Activated CD8-positive, alpha-beta T cell treated with anti-CD3 and anti-CD28 coated beads, Interleukin-2, amount 10 ng/mL, durations not matched to agents 7 days and 5 days (primary cell): ENCODE measurements at regions not wholly inside any gene's neighbourhood (a gene's known extent, or its start where the extent isn't known, plus 50 kb on each side); places are given as distances from the start of the nearest gene placed in this dataset.

Experiments
- ATAC-seq: fragments of 150-1000 bp; cut with Tn5 transposase; one replicate; pipeline ENCODE4 v1.10.0; 2021; ENCODE audit warnings: moderate library complexity
- CTCF ChIA-PET: fragments of 350-600 bp; sonication (Branson Sonifier 250); formaldehyde crosslinking; loops from one replicate; lab custom pipeline; 2021; ENCODE audit warnings: antibody characterized with exemption; lab: Charles Lee
- POLR2A ChIA-PET: fragments of 350-600 bp; sonication (Branson Sonifier 250); formaldehyde crosslinking; loops from one replicate; lab custom pipeline; 2021; ENCODE audit warnings: antibody characterized with exemption; lab: Charles Lee
- DNase-seq: peaks from one replicate; pipeline ENCODE4 v3.0.0-alpha.2; 2020
- H3K27ac Mint-ChIP-seq: one replicate; pipeline ENCODE4 v1.8.0; 2021; ENCODE audit warnings: mild to moderate bottlenecking, mixed read lengths
- H3K27me3 Mint-ChIP-seq: one replicate; pipeline ENCODE4 v1.8.0; 2021; ENCODE audit warnings: low read depth, mixed read lengths
- H3K36me3 Mint-ChIP-seq: one replicate; pipeline ENCODE4 v1.8.0; 2021; ENCODE audit warnings: low read depth, mixed read lengths
- H3K4me1 Mint-ChIP-seq: one replicate; pipeline ENCODE4 v1.8.0; 2021; ENCODE audit warnings: low read depth, mixed read lengths
- H3K4me3 Mint-ChIP-seq: one replicate; pipeline ENCODE4 v1.8.0; 2021; ENCODE audit warnings: mild to moderate bottlenecking, mixed read lengths
- H3K9me3 Mint-ChIP-seq: one replicate; pipeline ENCODE4 v1.8.0; 2022; ENCODE audit warnings: mixed read lengths; ENCODE audit not compliant: insufficient read depth

DNA sequence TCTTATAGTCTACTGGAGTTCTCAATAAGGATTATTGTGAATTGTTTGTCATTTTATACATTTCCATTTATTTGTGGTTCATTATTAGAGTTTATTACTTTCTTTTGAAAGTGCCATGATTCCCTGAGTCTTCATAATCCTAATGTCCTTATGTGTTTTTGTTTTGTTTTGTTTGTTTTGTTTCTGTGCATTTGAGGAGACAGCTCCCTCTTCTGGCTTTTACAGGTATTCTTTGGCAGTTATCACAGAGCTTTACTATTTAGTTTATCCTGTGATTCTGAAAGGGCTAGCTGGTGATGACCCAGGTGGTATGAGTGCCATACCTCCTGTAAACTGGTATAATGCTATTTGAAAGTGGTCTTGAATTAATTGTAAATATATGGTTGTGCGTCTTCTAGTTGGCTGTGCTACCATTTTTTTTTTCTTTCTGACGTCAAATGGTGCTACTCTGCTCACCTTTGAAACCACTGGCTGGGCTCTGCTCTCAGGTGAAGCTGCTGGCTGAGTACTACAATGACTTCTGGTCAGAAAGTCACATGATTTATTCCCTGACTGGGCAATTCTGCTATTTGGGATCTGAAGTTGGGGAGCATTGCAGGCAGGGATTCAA, 751.2 kb downstream of the JRKL start:
- DNase-seq (no peak), ATAC-seq (no peak)
- H3K27ac Mint-ChIP-seq: no peak overlapping the region
- H3K4me1 Mint-ChIP-seq: no peaks in the 10 kb centered on the region
- H3K36me3 Mint-ChIP-seq: no peaks in the 10 kb centered on the region
- H3K27me3 Mint-ChIP-seq: no peaks in the 10 kb centered on the region
- peaks cover 6% of the 10 kb centered on the region for H3K9me3 Mint-ChIP-seq
- ChIA-PET CTCF (interaction anchor here (1.0 kb wide), 1 partner anchor 676 kb away, joined by 3 read pairs; no protein-coding TSS in a partner anchor), POLR2A (no interaction called here)
- H3K4me3 Mint-ChIP-seq: no peak overlapping the region

- no peak for ATAC-seq
- H3K27me3 Mint-ChIP-seq: no peaks in the 10 kb centered on the region
- ChIA-PET CTCF (no interaction called here), POLR2A (no interaction called here)
- no peaks in the 10 kb centered on the region for H3K4me1 Mint-ChIP-seq
- no peak overlapping the region for H3K27ac Mint-ChIP-seq
- H3K4me3 Mint-ChIP-seq: no peak overlapping the region
- no peak for DNase-seq
- H3K36me3 Mint-ChIP-seq: no peaks in the 10 kb centered on the region
- peaks cover 10% of the 10 kb centered on the region for H3K9me3 Mint-ChIP-seq
These were observed 753.6 kb downstream of the JRKL start for GRCh38 chr11:97143463-97143862.

DNA sequence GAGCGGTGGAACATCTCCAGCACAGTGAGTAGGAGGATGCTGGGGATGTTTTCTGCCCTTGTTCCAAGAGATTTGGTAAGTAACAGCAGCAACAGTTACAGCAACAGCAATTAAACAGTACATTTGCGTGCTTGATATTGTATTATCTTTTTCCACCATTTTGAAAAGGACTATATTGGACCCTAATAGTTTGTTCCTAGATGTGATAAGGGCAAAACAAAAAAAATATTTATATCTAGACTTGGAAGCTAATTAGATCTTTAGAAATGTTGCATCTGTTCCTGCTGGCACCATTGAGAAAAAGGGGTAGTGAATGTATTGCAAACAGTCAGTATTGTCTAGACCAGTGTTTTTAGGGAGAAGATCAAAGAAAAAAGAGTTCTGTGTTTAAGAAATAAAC, 759.9 kb downstream of the JRKL start:
- no peaks in the 10 kb centered on the region for H3K27me3 Mint-ChIP-seq
- DNase-seq (no peak), ATAC-seq (no peak)
- no peaks in the 10 kb centered on the region for H3K36me3 Mint-ChIP-seq
- POLR2A ChIA-PET: no interaction called here
- no peaks in the 10 kb centered on the region for H3K4me1 Mint-ChIP-seq
- H3K27ac Mint-ChIP-seq: no peak overlapping the region
- CTCF ChIA-PET: no interaction called here
- no peak overlapping the region for H3K4me3 Mint-ChIP-seq
- H3K9me3 Mint-ChIP-seq: peaks cover 27% of the 10 kb centered on the region

DNA sequence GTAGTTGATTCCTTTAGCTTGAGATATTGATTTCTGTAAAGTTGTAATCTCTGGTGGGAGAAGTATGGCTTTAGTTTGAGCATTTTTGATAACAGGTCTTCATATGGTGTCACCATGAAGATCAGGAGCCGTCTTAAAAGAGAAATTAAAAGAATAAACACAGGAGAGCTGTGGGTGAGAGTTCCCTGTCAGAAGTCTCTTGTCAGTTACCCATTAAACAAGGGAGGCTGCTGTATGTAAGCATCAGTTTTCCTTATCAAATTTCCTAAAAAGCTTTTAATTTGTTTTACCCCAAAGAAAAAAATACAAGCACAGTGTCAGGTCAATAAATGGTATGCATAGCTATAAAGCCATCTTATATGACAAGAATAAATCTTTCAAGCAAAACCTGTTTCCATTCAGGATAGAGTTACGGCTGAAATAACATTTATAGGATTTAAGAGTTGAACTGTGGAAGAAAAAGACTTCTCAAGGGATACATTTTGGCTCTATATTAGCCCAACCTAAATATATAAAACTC, 767.5 kb downstream of the JRKL start:
- H3K27ac Mint-ChIP-seq: no peak overlapping the region
- H3K4me3 Mint-ChIP-seq: no peak overlapping the region
- CTCF ChIA-PET: no interaction called here
- POLR2A ChIA-PET: no interaction called here
- DNase-seq (no peak), ATAC-seq (no peak)
- no peaks in the 10 kb centered on the region for H3K36me3 Mint-ChIP-seq
- peaks cover 10% of the 10 kb centered on the region for H3K9me3 Mint-ChIP-seq
- no peaks in the 10 kb centered on the region for H3K27me3 Mint-ChIP-seq
- no peaks in the 10 kb centered on the region for H3K4me1 Mint-ChIP-seq

DNA sequence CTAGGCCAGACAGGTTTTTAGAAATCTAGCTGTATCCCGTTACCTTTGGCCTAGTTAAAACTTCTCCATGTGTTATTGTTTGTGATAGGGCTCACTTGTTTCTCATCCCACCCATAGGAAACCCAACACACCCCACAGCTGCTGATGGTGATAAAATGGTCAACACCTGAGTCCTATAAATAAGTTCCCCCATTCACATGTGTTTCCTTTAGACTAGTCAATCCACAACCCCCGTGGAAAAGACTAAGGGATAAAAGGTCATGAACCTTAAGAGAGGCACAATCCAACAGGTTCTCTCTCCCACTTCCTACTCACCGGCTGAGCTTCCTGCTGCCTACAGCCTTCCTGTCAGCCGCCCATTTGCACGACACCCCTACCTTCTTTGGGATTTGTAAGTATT, 768.4 kb downstream of the JRKL start:
- CTCF ChIA-PET: no interaction called here
- Mint-ChIP-seq H3K9me3 (peaks cover 6% of the 10 kb centered on the region), H3K4me1 (no peaks in the 10 kb centered on the region), H3K4me3 (no peak overlapping the region), H3K27me3 (no peaks in the 10 kb centered on the region), H3K36me3 (no peaks in the 10 kb centered on the region), H3K27ac (no peak overlapping the region)
- POLR2A ChIA-PET: no interaction called here
- DNase-seq (no peak), ATAC-seq (no peak)

DNA sequence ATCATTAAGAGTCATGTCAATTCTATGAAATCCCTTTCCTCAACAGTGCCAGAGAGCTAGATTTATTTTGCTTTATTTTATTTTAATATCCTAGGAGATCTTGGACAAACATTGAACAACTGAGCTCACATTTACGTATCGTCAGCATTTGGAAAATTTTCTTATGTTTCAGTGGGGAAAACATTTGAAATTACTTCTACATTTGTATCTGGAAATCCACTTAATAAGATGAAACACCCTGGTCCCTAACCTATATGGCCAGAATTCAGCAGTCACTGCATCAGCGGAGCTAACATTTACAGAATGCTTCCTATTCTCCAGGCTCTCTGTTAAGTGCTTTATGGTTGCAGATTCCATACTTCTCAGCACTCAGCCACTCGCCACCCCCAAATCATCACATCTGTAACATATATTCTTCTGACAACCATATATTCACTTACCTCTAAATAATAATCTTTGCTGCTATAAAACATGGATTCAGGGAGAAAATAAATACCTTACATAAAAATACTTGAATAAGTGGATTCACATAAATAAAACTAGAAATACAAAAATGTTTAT, 773.9 kb downstream of the JRKL start:
- no peaks in the 10 kb centered on the region for H3K27me3 Mint-ChIP-seq
- DNase-seq (no peak), ATAC-seq (no peak)
- no peaks in the 10 kb centered on the region for H3K36me3 Mint-ChIP-seq
- H3K9me3 Mint-ChIP-seq: no peaks in the 10 kb centered on the region
- ChIA-PET POLR2A (no interaction called here), CTCF (no interaction called here)
- H3K4me3 Mint-ChIP-seq: no peak overlapping the region
- no peak overlapping the region for H3K27ac Mint-ChIP-seq
- H3K4me1 Mint-ChIP-seq: no peaks in the 10 kb centered on the region

- Mint-ChIP-seq H3K36me3 (no peaks in the 10 kb centered on the region), H3K4me3 (no peak overlapping the region), H3K4me1 (no peaks in the 10 kb centered on the region), H3K27ac (no peak overlapping the region), H3K9me3 (peaks cover 8% of the 10 kb centered on the region), H3K27me3 (no peaks in the 10 kb centered on the region)
- POLR2A ChIA-PET: no interaction called here
- ATAC-seq (no peak), DNase-seq (no peak)
- CTCF ChIA-PET: no interaction called here
These were observed 812.2 kb downstream of the JRKL start for GRCh38 chr11:97201743-97202612.

DNA sequence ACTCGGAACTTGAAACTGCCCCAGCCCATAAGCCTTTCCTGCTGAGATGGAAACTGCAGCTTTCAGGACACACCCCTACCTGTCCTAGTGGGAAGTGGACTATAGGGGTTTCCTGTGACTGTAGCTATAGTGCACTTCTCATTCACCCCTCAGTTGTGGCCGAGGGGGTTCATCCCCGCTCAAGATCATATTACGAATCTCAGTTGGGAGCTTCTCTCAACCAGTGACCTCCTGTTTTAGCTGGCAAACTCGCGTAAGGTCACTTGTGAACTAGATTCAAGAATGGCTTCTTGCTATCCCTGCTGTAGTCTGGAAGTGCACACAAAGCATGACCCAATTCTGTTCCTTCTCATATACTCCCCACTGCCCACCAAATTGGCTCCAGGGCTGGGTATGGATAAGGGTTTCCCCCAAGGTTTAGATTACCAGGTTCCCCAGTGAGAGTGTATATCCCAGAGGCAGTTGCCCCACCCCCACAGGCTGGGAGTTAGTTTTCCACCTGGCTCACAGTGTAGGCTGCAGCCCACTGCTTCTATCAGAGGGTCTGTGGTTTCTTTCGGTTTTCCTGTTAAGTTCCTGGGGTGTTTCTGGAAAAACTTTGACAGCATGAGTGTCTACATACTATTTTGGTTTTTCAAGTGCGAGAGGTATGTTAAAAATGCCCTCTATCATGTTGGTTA, 812.9 kb downstream of the JRKL start:
- Mint-ChIP-seq H3K4me3 (no peak overlapping the region), H3K27me3 (no peaks in the 10 kb centered on the region), H3K27ac (no peak overlapping the region), H3K4me1 (no peaks in the 10 kb centered on the region), H3K36me3 (no peaks in the 10 kb centered on the region), H3K9me3 (peaks cover 5% of the 10 kb centered on the region)
- ChIA-PET CTCF (no interaction called here), POLR2A (no interaction called here)
- ATAC-seq (no peak), DNase-seq (no peak)

DNA sequence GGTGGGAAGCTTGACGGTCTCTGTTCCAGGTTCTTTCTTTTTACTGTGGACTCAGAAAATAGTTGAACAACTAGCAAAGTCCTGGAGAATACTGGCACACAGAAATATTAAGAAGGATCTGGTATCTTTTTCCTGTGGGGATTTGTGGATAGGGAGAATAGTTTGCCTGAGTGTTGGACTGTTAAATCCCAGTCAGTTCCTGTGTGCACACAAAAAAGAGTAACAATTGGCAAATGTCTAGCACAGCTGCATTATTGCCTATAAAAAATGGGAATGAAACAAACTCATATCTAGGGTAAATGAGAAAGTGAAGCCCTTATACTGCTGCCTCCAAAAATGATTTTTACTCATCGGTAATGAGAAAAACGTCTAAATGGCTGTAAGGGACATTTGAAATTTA, 828.2 kb downstream of the JRKL start:
- Mint-ChIP-seq H3K36me3 (no peaks in the 10 kb centered on the region), H3K27ac (no peak overlapping the region), H3K9me3 (peaks cover 9% of the 10 kb centered on the region), H3K27me3 (no peaks in the 10 kb centered on the region), H3K4me1 (no peaks in the 10 kb centered on the region), H3K4me3 (no peak overlapping the region)
- DNase-seq: no peak
- POLR2A ChIA-PET: no interaction called here
- ATAC-seq: no peak
- CTCF ChIA-PET: no interaction called here

DNA sequence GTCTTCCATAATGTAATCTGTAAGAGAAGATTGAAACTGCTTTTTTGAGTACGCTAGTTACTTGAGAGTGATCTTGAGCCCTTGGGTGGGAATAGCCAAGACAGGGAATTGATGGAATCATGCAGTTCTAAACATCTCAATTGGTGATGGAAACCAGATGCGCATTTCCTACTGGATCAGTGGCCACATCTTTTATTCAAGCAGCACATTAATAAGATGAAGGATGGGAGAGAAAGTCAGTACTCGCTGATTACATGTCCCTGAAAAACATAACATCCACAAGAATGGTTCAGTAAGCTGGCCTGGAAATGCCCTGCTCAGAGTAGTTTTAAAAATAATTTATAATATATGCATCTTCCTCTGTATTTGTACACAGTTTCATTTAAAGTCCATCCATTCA, 833.8 kb downstream of the JRKL start:
- H3K27ac Mint-ChIP-seq: no peak overlapping the region
- CTCF ChIA-PET: no interaction called here
- DNase-seq (no peak), ATAC-seq (no peak)
- no peak overlapping the region for H3K4me3 Mint-ChIP-seq
- POLR2A ChIA-PET: no interaction called here
- H3K36me3 Mint-ChIP-seq: no peaks in the 10 kb centered on the region
- H3K9me3 Mint-ChIP-seq: peaks cover 8% of the 10 kb centered on the region
- no peaks in the 10 kb centered on the region for H3K27me3 Mint-ChIP-seq
- no peaks in the 10 kb centered on the region for H3K4me1 Mint-ChIP-seq

DNA sequence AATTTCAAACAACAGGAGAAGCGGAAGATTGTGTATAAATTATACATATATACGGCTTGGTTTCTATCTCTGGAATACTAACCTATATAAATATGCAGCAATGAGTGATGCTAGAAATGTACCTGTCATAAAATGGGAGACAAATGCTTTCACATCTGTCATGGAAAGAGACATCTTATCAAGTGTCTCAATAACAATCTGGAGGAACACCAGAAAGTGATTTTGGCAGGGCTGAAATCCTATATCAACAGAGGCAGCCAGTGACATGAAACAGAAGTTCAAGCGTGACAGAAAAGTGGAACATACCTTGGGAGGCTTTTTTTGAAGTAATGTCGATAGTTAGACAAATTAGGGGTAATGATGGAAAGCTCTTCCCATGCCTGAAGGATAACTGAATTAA, 834.6 kb downstream of the JRKL start:
- POLR2A ChIA-PET: no interaction called here
- DNase-seq (no peak), ATAC-seq (no peak)
- H3K4me1 Mint-ChIP-seq: no peaks in the 10 kb centered on the region
- CTCF ChIA-PET: no interaction called here
- no peaks in the 10 kb centered on the region for H3K36me3 Mint-ChIP-seq
- H3K4me3 Mint-ChIP-seq: no peak overlapping the region
- H3K27me3 Mint-ChIP-seq: no peaks in the 10 kb centered on the region
- H3K9me3 Mint-ChIP-seq: peaks cover 11% of the 10 kb centered on the region
- H3K27ac Mint-ChIP-seq: no peak overlapping the region

- H3K36me3 Mint-ChIP-seq: no peaks in the 10 kb centered on the region
- no peaks in the 10 kb centered on the region for H3K27me3 Mint-ChIP-seq
- POLR2A ChIA-PET: no interaction called here
- DNase-seq (no peak), ATAC-seq (no peak)
- no peaks in the 10 kb centered on the region for H3K4me1 Mint-ChIP-seq
- CTCF ChIA-PET: no interaction called here
- peaks cover 12% of the 10 kb centered on the region for H3K9me3 Mint-ChIP-seq
- H3K4me3 Mint-ChIP-seq: no peak overlapping the region
- no peak overlapping the region for H3K27ac Mint-ChIP-seq
These were observed 836.0 kb downstream of the JRKL start for GRCh38 chr11:97225794-97226193.
